RPMI8226 (cell line): ENCODE measurements at regions not wholly inside any gene's neighbourhood (a gene's known extent, or its start where the extent isn't known, plus 50 kb on each side); places are given as distances from the start of the nearest gene placed in this dataset.
"Not testable (repeated sequence)": the region's sequence is repeated elsewhere in the genome, so short reads cannot be mapped to it uniquely, and the experiment has no call there.

Experiments
- DNase-seq: peaks from one replicate; pipeline ENCODE4 v3.0.0-alpha.2; 2015

GRCh38 chrY:18599606-18600005 is 53.1 kb downstream of the HSFY1 start:
- DNase-seq: not testable (repeated sequence)

GRCh38 chrY:18601287-18601686 is 54.8 kb downstream of the HSFY1 start:
- not testable (repeated sequence) for DNase-seq

- DNase-seq: not testable (repeated sequence)
Measured at GRCh38 chrY:18606251-18606650, 59.7 kb downstream of the HSFY1 start.

DNA sequence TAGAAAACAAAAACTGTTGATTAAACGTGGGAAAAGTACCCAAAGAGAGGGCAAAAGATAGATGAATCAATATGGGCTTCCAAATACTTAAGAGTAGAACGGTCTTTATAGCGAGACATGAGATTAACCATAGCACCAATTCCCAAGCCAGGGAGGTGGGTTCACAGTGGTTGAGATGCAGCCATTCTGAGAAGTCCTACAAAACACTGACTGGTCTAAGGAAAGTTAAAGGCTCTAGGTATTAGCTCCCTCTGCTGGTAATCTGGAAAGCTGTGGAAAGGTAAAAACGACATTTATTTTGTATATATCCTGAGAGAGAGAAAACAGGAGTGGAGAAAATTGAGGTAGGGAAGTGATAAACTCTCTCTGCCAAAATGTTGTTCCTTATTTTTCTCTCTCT is 61.7 kb downstream of the HSFY1 start:
- DNase-seq: not testable (repeated sequence)

DNA sequence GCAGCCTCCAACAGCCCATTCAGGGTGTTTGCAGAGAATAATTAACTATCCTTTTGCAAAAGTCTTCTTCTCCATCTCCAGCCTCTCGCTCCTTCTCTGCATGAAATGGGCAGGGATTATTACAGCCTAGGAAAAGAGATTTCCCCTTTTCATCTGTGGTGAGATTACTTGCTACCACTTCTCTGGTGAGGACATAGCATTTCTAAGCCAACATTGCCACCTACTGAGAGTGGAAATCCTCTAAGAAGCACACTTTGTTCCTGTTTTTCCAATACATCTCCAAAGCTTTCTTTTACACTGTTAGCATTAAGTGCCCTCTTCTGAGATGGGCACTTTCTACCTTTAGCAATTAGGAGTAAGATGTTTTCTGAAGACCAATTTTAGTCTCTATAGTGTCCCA is 69.3 kb downstream of the HSFY1 start:
- DNase-seq: not testable (repeated sequence)

DNA sequence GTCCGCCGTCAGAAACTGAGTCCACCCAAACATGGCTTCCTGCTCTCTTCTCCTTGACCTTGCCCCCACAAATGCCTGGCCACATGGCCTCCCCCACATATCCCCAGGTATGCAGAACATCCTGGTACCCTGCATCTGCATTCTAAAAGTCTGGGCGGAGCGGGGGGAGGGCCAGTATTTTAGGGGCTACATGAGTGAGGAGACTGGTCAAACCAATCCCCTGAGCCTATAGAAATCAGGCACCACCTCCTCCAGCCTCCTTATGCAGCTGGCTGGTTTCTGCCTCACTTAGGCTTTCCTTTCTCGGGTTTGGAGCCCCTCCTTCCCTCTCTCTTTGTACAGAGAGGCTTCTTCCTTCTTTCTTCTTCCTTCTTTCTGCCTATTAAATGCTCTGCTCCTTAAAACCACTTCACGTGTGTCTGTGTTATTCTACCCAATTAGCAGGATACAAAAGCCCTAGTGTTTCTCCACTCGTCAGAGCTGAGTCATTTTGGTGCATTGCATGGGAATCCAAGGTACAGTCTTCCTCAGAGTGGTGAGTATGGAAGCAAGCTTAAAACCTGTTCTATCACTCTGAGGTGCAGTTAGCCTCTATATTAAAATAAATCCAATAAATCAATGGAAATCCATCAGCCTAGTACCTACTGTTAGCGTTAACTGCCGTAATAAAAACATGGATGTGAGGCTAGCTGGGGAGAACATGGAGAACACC is 83.4 kb downstream of the HSFY1 start:
- DNase-seq: not testable (repeated sequence)

DNA sequence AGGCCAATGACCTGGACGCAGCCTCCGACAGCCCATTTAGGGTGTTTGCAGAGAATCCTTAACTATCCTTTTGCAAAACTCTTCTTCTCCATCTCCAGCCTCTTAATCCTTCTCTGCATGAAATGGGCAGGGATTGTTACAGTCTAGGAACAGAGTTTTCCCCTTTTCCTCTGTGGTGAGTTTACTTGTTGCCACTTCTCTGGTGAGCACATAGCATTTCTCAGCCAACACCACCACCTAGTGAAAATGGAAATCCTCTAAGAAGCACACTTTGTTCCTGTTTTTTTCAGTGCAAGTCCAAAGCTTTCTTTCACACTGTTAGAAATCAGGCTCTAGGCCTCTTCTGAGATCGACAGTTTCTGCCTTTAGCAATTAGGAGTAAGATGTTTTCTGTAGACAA is 84.1 kb downstream of the HSFY1 start:
- not testable (repeated sequence) for DNase-seq

- not testable (repeated sequence) for DNase-seq
Measured at GRCh38 chrY:18631610-18632009, 85.1 kb downstream of the HSFY1 start.

GRCh38 chrY:18650746-18651145 is 104.2 kb downstream of the HSFY1 start:
- no peak for DNase-seq

DNA sequence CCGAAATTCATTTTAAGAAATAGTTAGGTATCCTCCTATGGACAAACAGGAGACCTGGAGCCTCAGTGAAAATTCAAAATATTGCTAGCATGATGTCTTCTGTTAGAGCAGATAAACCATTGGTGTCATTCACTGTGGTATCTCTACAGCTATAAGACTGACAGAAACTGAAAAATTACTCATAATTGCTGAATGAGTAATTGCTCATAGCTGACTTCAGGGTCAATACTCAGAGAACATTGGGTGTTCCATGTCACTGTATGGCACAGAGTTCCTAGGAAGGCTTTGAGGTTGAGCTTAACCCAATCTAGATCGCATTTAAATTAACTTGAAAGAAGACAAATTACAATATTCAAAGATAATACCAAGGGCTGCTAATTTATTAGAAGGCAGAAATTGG is 109.0 kb downstream of the HSFY2 start:
- no peak for DNase-seq

DNA sequence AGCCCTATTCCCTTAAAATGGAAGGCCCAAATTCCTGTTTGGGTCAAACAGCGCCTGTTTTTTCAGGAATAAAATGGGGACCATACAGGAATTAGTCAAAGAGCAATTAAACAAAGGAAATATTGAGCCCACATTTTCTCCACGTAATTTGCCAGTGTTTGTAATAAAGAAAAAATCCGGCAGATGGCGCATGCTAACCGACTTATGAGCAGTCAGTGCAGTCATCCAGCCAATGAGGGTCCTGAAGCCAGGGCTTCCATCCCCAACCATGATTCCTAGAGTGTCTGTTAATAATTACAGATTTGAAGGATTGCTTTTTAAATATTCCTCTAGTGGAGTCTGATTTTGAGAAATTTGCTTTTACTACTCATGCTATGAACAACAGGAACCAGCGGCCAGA is 103.7 kb downstream of the HSFY2 start:
- peak; percentile 11 for DNase-seq

- no peak for DNase-seq
Measured at GRCh38 chrY:18671970-18672369, 101.6 kb downstream of the HSFY2 start.

GRCh38 chrY:18686027-18686426 is 87.5 kb downstream of the HSFY2 start:
- DNase-seq: not testable (repeated sequence)

GRCh38 chrY:18688362-18688761 is 85.2 kb downstream of the HSFY2 start:
- not testable (repeated sequence) for DNase-seq

DNA sequence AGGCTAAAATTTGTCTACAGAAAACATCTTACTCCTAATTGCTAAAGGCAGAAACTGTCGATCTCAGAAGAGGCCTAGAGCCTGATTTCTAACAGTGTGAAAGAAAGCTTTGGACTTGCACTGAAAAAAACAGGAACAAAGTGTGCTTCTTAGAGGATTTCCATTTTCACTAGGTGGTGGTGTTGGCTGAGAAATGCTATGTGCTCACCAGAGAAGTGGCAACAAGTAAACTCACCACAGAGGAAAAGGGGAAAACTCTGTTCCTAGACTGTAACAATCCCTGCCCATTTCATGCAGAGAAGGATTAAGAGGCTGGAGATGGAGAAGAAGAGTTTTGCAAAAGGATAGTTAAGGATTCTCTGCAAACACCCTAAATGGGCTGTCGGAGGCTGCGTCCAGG is 84.1 kb downstream of the HSFY2 start:
- not testable (repeated sequence) for DNase-seq

GRCh38 chrY:18689890-18690593 is 83.5 kb downstream of the HSFY2 start:
- not testable (repeated sequence) for DNase-seq

- not testable (repeated sequence) for DNase-seq
Measured at GRCh38 chrY:18696788-18697187, 76.7 kb downstream of the HSFY2 start.

DNA sequence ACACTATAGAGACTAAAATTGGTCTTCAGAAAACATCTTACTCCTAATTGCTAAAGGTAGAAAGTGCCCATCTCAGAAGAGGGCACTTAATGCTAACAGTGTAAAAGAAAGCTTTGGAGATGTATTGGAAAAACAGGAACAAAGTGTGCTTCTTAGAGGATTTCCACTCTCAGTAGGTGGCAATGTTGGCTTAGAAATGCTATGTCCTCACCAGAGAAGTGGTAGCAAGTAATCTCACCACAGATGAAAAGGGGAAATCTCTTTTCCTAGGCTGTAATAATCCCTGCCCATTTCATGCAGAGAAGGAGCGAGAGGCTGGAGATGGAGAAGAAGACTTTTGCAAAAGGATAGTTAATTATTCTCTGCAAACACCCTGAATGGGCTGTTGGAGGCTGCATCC is 69.3 kb downstream of the HSFY2 start:
- not testable (repeated sequence) for DNase-seq

GRCh38 chrY:18711785-18712184 is 61.8 kb downstream of the HSFY2 start:
- not testable (repeated sequence) for DNase-seq

- DNase-seq: not testable (repeated sequence)
Measured at GRCh38 chrY:18713760-18714159, 59.8 kb downstream of the HSFY2 start.

- not testable (repeated sequence) for DNase-seq
Measured at GRCh38 chrY:18718714-18719113, 54.8 kb downstream of the HSFY2 start.

GRCh38 chrY:18720395-18720794 is 53.1 kb downstream of the HSFY2 start:
- not testable (repeated sequence) for DNase-seq
